AG09319 (cell line): ENCODE measurements at regions not wholly inside any gene's neighbourhood (a gene's known extent, or its start where the extent isn't known, plus 50 kb on each side); places are given as distances from the start of the nearest gene placed in this dataset.

Source experiments
- DNase-seq: peaks from one replicate; pipeline ENCODE4 v3.0.0-alpha.2; 2010; ENCODE audit warnings: low read depth; ENCODE audit errors: extremely low read depth
- TF ChIP-seq, protein P1 (sequence below): IDR thresholded peaks from 2 replicates; pipeline ENCODE4 v1.5.1; 2011; ENCODE audit warnings: low read depth, mild to moderate bottlenecking, inconsistent platforms, low read length, moderate library complexity

DNA sequence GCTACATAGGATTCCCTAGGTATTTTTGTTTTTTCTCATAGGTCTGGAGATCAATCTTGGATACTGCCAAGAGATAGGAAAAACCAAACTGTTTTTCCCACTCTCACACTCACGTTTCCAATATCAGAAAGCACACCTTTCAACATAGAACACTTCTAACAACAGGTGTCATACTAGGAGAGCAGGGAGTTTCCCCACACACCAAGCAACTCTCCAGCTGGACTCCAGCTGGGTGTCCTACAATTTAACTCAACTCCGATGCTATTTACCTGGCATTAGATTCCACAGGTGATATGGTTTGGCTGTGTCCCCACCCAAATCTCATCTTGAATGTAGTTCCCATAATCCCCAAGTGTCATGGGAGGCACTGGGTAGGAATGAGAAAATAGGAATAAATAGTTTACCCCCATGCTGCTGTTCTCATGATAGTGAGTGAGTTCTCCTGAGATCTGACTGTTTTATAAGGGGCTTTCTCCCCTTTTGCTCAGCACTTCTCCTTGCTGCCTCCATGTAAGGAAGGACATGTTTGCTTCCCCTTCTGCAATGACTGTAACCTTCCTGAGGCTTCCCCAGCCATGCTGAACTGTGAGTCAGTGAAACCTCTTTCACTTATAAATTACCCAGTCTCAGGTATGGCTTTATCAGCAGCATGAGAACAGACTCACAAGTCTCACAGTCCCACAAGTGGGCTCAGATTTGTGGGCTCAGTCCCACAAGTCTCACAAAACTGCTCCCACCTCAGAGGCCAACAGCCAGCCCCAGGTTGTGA, 354.5 kb upstream of the THBS1 start:
- no peak for DNase-seq
- TF ChIP-seq, protein P1, sequence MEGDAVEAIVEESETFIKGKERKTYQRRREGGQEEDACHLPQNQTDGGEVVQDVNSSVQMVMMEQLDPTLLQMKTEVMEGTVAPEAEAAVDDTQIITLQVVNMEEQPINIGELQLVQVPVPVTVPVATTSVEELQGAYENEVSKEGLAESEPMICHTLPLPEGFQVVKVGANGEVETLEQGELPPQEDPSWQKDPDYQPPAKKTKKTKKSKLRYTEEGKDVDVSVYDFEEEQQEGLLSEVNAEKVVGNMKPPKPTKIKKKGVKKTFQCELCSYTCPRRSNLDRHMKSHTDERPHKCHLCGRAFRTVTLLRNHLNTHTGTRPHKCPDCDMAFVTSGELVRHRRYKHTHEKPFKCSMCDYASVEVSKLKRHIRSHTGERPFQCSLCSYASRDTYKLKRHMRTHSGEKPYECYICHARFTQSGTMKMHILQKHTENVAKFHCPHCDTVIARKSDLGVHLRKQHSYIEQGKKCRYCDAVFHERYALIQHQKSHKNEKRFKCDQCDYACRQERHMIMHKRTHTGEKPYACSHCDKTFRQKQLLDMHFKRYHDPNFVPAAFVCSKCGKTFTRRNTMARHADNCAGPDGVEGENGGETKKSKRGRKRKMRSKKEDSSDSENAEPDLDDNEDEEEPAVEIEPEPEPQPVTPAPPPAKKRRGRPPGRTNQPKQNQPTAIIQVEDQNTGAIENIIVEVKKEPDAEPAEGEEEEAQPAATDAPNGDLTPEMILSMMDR = no peak

DNA sequence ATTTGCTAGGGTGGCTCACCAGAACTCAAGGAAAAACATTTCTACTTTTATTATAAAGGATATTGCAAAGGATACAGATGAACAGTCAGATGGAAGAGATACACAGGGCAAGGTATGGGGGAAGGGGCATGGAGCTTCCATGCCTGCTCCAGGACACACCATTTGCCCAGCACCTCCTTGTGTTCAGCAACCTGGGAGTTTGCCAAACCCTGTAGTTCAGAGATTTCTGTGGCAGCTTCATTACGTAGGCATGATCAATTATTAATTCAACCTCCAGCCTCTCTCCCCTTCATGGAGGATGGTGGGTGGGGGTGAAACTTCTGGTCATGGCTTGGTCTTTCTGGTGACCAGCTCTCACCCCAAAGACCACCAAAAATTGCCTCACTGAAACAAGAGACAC, 353.9 kb upstream of the THBS1 start:
- no peak for DNase-seq
- TF ChIP-seq, protein P1 = no peak

DNA sequence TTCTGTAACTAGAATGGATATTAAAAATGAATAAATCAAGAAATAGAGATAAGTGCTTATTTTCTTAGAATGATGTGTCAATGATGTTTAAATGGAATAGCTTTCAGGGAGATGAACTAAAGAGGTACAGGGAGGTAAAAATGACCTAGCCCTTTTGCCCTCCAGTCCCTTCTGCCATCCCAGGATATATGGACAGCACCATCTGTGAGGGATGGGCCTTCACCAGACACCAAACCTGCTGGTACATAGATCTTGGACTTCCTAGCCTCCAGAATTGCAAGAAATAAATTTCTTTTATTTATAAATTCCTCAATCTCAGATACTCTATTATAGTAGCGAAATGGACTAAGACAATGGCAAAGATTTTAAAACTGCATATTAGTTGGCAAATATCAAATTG, 352.0 kb upstream of the THBS1 start:
- no peak for DNase-seq
- TF ChIP-seq, protein P1 = no peak

DNA sequence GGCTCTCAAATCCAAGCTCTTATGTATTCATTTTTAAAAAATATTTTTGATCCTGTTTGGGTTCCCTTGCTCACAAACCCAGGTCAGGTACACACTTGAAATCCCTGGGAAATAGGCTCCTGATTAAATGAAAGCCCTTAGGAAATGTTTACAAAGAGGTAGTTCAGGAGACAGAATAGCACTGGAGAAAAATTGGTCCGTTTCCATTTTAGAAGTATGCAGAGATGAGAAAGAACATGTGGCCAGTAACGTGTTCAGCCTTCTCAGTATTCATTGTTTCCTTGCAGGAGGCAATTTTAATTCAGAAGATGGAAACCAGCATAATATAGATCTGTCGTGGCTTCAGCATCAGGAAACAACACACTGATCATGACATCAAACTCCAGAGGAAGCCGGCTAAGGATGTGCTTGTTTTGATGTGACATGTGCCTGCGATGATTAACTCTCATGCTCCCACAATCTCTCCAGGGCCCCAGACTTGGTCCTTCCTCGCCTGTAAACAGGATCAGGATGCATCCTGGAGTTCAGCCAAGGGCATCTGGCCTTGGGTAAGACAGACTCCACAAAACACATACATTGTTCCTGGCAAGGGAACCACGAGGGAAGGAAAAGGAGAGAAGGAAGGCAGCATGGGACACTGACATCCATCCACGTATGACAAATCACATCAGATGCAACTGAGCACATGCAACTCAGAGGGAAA, 350.5 kb upstream of the THBS1 start:
- DNase-seq = no peak
- TF ChIP-seq, protein P1 = no peak

DNA sequence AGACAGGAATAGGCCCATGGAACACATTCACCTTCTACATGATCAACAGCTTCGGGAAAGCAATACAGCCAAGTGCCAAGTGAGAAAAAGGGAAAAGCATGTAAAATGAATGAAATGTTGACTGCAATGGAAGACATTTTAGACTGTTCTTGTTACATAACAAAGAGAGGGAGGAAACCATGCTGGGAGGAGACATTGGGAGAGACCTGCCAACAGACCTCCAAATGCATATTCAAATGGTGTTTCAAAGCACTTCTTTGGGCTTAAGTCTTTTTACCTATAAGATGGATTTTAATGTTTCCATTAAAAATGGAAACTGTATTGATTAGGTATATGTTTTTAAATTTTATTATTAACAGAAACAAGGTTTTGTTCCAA, 350.0 kb upstream of the THBS1 start:
- no peak for DNase-seq
- TF ChIP-seq, protein P1 = no peak

DNA sequence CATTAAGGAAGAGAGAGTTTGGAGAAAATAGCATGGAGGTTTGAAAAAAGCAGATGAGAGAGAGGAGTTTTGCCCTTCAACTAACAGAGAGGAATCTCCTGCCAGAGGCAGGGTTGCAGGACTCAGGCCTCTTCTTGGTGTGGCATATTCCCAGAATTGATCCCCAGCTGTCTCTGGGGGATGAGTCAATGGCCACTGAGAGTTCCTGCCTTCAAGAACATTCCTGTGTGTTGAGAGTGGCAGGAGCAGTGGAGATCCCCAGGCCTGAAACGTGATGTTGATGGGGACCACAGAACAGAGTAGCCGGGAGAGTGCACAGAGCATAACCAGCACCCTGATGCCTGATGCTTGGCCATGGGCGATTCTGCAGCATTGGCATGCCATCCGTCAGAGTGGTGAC, 348.4 kb upstream of the THBS1 start:
- TF ChIP-seq, protein P1 = no peak
- DNase-seq = no peak

DNA sequence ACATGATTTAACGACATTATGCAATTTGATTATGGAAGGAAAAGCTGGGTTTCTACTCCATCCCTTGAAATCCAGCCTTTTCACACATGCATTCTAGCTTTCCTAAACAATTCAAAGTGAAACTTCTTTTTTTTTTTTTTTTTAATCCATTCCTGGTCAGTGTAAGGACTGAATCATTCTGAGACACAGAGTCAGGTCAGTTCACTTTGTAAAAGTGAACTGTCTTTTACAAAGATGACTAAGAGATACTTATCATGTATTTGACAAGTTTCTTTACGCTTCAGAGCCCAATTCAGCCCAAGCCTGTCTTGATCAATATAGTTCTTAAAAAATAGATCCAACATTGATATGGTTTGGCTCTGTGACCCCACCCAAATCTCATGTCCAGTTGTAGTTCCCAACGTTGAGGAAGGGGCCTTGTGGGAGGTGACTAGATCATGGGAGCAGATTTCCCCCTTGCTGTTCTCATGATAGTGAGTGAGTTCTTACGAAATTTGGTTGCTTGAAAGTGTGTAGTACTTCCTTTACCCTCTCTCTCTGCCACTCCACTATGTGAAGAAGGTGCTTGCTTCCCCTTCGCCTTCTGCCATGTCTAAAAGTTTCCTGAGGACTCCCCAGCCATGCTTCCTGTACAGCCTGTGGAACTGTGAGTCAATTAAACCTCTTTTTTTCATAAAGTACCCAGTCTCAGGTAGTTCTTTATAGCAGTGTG, 345.6 kb upstream of the THBS1 start:
- DNase-seq = no peak
- TF ChIP-seq, protein P1 = no peak
